ENCODE measurements at regions not wholly inside any gene's neighbourhood (a gene's known extent, or its start where the extent isn't known, plus 50 kb on each side); places are given as distances from the start of the nearest gene placed in this dataset.

- no peaks in the 10 kb centered on the region for H3K36me3 ChIP-seq
- DNase-seq (no peak), ATAC-seq (ENCODE audit: low FRiP score in 2 of 2) (no peak)
- no peaks in the 10 kb centered on the region for H3K4me1 ChIP-seq
- H3K9me3 ChIP-seq: no peaks in the 10 kb centered on the region
- no peaks in the 10 kb centered on the region for H3K27me3 ChIP-seq
- H3K27ac ChIP-seq: no peak overlapping the region
- no peak for TF ChIP-seq EP300 (IDR thresholded peaks at IDR 0.05)
- WGBS, 2 donors: 92 to 96% methylated on average over 4 of the region's 4 CpGs
- H3K4me3 ChIP-seq: no peak overlapping the region
These were observed 65.1 kb upstream of the TNP1 start for GRCh38 chr2:216925006-216925405.

- H3K36me3 ChIP-seq: no peaks in the 10 kb centered on the region
- ATAC-seq (ENCODE audit: low FRiP score in 2 of 2): no peak
- H3K4me3 ChIP-seq: no peak overlapping the region
- H3K27me3 ChIP-seq: no peaks in the 10 kb centered on the region
- no peak overlapping the region for H3K27ac ChIP-seq
- H3K4me1 ChIP-seq: no peaks in the 10 kb centered on the region
- DNase-seq: no peak
- H3K9me3 ChIP-seq: no peaks in the 10 kb centered on the region
- no peak for TF ChIP-seq CTCF (IDR thresholded peaks at IDR 0.05)
- no peak for TF ChIP-seq POLR2A (IDR thresholded peaks at IDR 0.05)
- TF ChIP-seq EP300 (IDR thresholded peaks at IDR 0.05): no peak
- TF ChIP-seq POLR2AphosphoS5 (IDR thresholded peaks at IDR 0.05): no peak
- WGBS, 2 donors: 90 to 92% methylated on average over 3 of the region's 3 CpGs
These were observed 63.8 kb upstream of the TNP1 start for GRCh38 chr2:216923706-216924105.

GRCh38 chr2:216922175-216922780 is 62.4 kb upstream of the TNP1 start:
- DNase-seq: no peak
- H3K27ac ChIP-seq: no peak overlapping the region
- H3K27me3 ChIP-seq: no peaks in the 10 kb centered on the region
- H3K4me1 ChIP-seq: peaks cover 0 to 6% (median 2%) of the 10 kb centered on the region in 4 donors
- no peak for ATAC-seq (ENCODE audit: low FRiP score in 2 of 2)
- H3K9me3 ChIP-seq: no peaks in the 10 kb centered on the region
- H3K36me3 ChIP-seq: no peaks in the 10 kb centered on the region
- H3K4me3 ChIP-seq: no peak overlapping the region
- 70 to 76% methylated on average over 6 of the region's 6 CpGs for WGBS, 2 donors
- TF ChIP-seq CTCF (IDR thresholded peaks at IDR 0.05): no peak

- TF ChIP-seq POLR2A (IDR thresholded peaks at IDR 0.05) (no peak), POLR2AphosphoS5 (IDR thresholded peaks at IDR 0.05) (no peak), EP300 (IDR thresholded peaks at IDR 0.05) (no peak), CTCF (IDR thresholded peaks at IDR 0.05) (no peak)
- Histone ChIP-seq H3K27me3 (no peaks in the 10 kb centered on the region), H3K9me3 (no peaks in the 10 kb centered on the region), H3K4me1 (peaks cover 0 to 6% (median 2%) of the 10 kb centered on the region in 4 donors), H3K36me3 (no peaks in the 10 kb centered on the region), H3K4me3 (no peak overlapping the region), H3K27ac (no peak overlapping the region)
- WGBS, 2 donors: 94 to 95% methylated on average over 8 to 10 of the region's 10 CpGs
- ATAC-seq (ENCODE audit: low FRiP score in 2 of 2) (no peak), DNase-seq (peak in 1 of 2 donors; percentile 6)
These were observed 61.1 kb upstream of the TNP1 start for GRCh38 chr2:216920937-216921456.

- H3K4me3 ChIP-seq: no peak overlapping the region
- no peaks in the 10 kb centered on the region for H3K27me3 ChIP-seq
- ATAC-seq (ENCODE audit: low FRiP score in 2 of 2) (no peak), DNase-seq (peak in 1 of 2 donors; percentile 36)
- WGBS, 2 donors: 87 to 97% methylated on average over 8 of the region's 8 CpGs
- H3K27ac ChIP-seq: no peak overlapping the region
- no peaks in the 10 kb centered on the region for H3K36me3 ChIP-seq
- peaks cover 0 to 6% (median 2%) of the 10 kb centered on the region in 4 donors for H3K4me1 ChIP-seq
- no peak for TF ChIP-seq POLR2A (IDR thresholded peaks at IDR 0.05)
- TF ChIP-seq CTCF (IDR thresholded peaks at IDR 0.05): no peak
- H3K9me3 ChIP-seq: no peaks in the 10 kb centered on the region
These were observed 60.4 kb upstream of the TNP1 start for GRCh38 chr2:216920143-216920876.
